ENCODE measurements at regions not wholly inside any gene's neighbourhood (a gene's known extent, or its start where the extent isn't known, plus 50 kb on each side); places are given as distances from the start of the nearest gene placed in this dataset.
"Not testable (repeated sequence)": the region's sequence is repeated elsewhere in the genome, so short reads cannot be mapped to it uniquely, and the experiment has no call there.

- Mint-ChIP-seq H3K4me3 (no peak overlapping the region), H3K9me3 (no peaks in the 10 kb centered on the region), H3K27ac (no peak overlapping the region), H3K4me1 (no peaks in the 10 kb centered on the region), H3K27me3 (peaks cover 29% of the 10 kb centered on the region), H3K36me3 (ENCODE audit: low read depth) (no peaks in the 10 kb centered on the region)
- CTCF ChIA-PET: interaction anchor here (1.3 kb wide), 1 partner anchor 16 kb away, joined by 3 read pairs; no protein-coding TSS in a partner anchor
- POLR2A ChIA-PET: no interaction called here
- DNase-seq: no peak
These were observed 135.6 kb downstream of the TSEN15 start for GRCh38 chr1:184187097-184187496.

GRCh38 chr1:184188037-184188436 lies 136.5 kb downstream of the TSEN15 start:
- Mint-ChIP-seq H3K36me3 (ENCODE audit: low read depth) (no peaks in the 10 kb centered on the region), H3K9me3 (no peaks in the 10 kb centered on the region), H3K27ac (no peak overlapping the region), H3K27me3 (peaks cover 25% of the 10 kb centered on the region), H3K4me1 (no peaks in the 10 kb centered on the region), H3K4me3 (no peak overlapping the region)
- CTCF ChIA-PET: interaction anchor here (0.6 kb wide), 1 partner anchor 1117 kb away, joined by 3 read pairs; no protein-coding TSS in a partner anchor
- POLR2A ChIA-PET: no interaction called here
- no peak for DNase-seq

- POLR2A ChIA-PET: no interaction called here
- CTCF ChIA-PET: no interaction called here
- Mint-ChIP-seq H3K27me3 (peaks cover 25% of the 10 kb centered on the region), H3K9me3 (no peaks in the 10 kb centered on the region), H3K4me3 (no peak overlapping the region), H3K4me1 (no peaks in the 10 kb centered on the region), H3K36me3 (ENCODE audit: low read depth) (no peaks in the 10 kb centered on the region), H3K27ac (no peak overlapping the region)
- DNase-seq: no peak
These were observed 137.8 kb downstream of the TSEN15 start for GRCh38 chr1:184189361-184189760.

GRCh38 chr1:184190616-184191015 lies 139.1 kb downstream of the TSEN15 start:
- H3K9me3 Mint-ChIP-seq: no peaks in the 10 kb centered on the region
- no peak overlapping the region for H3K27ac Mint-ChIP-seq
- ChIA-PET POLR2A (no interaction called here), CTCF (no interaction called here)
- peaks cover 25% of the 10 kb centered on the region for H3K27me3 Mint-ChIP-seq
- no peak overlapping the region for H3K4me3 Mint-ChIP-seq
- DNase-seq: no peak
- H3K36me3 Mint-ChIP-seq (ENCODE audit: low read depth): no peaks in the 10 kb centered on the region
- no peaks in the 10 kb centered on the region for H3K4me1 Mint-ChIP-seq

- ChIA-PET POLR2A (no interaction called here), CTCF (no interaction called here)
- Mint-ChIP-seq H3K4me1 (no peaks in the 10 kb centered on the region), H3K27me3 (peaks cover 28% of the 10 kb centered on the region), H3K4me3 (no peak overlapping the region), H3K27ac (no peak overlapping the region), H3K36me3 (ENCODE audit: low read depth) (no peaks in the 10 kb centered on the region), H3K9me3 (no peaks in the 10 kb centered on the region)
- no peak for DNase-seq
These were observed 139.7 kb downstream of the TSEN15 start for GRCh38 chr1:184191181-184191621.

- no peaks in the 10 kb centered on the region for H3K9me3 Mint-ChIP-seq
- no peaks in the 10 kb centered on the region for H3K36me3 Mint-ChIP-seq (ENCODE audit: low read depth)
- ChIA-PET POLR2A (no interaction called here), CTCF (no interaction called here)
- H3K27ac Mint-ChIP-seq: no peak overlapping the region
- no peak overlapping the region for H3K4me3 Mint-ChIP-seq
- DNase-seq: no peak
- no peaks in the 10 kb centered on the region for H3K4me1 Mint-ChIP-seq
- peaks cover 24% of the 10 kb centered on the region for H3K27me3 Mint-ChIP-seq
These were observed 141.3 kb downstream of the TSEN15 start for GRCh38 chr1:184192796-184193195.

GRCh38 chr1:184193451-184193850 lies 141.9 kb downstream of the TSEN15 start:
- CTCF ChIA-PET: no interaction called here
- no peaks in the 10 kb centered on the region for H3K4me1 Mint-ChIP-seq
- no peak overlapping the region for H3K4me3 Mint-ChIP-seq
- no peak overlapping the region for H3K27ac Mint-ChIP-seq
- no peaks in the 10 kb centered on the region for H3K36me3 Mint-ChIP-seq (ENCODE audit: low read depth)
- peaks cover 24% of the 10 kb centered on the region for H3K27me3 Mint-ChIP-seq
- H3K9me3 Mint-ChIP-seq: no peaks in the 10 kb centered on the region
- POLR2A ChIA-PET: no interaction called here
- DNase-seq: no peak

- no peak overlapping the region for H3K4me3 Mint-ChIP-seq
- no peak overlapping the region for H3K27ac Mint-ChIP-seq
- H3K9me3 Mint-ChIP-seq: no peaks in the 10 kb centered on the region
- H3K4me1 Mint-ChIP-seq: no peaks in the 10 kb centered on the region
- peaks cover 20% of the 10 kb centered on the region for H3K27me3 Mint-ChIP-seq
- DNase-seq: no peak
- ChIA-PET POLR2A (no interaction called here), CTCF (no interaction called here)
- no peaks in the 10 kb centered on the region for H3K36me3 Mint-ChIP-seq (ENCODE audit: low read depth)
These were observed 142.7 kb downstream of the TSEN15 start for GRCh38 chr1:184194236-184194635.

- H3K4me3 Mint-ChIP-seq, CTCF ChIA-PET, H3K27ac Mint-ChIP-seq: not testable (repeated sequence)
These were observed 144.2 kb downstream of the TSEN15 start for GRCh38 chr1:184195722-184196121.

GRCh38 chr1:184197831-184198230 lies 146.3 kb downstream of the TSEN15 start:
- no peaks in the 10 kb centered on the region for H3K4me1 Mint-ChIP-seq
- H3K36me3 Mint-ChIP-seq (ENCODE audit: low read depth): no peaks in the 10 kb centered on the region
- H3K27me3 Mint-ChIP-seq: peaks cover 11% of the 10 kb centered on the region
- no peak overlapping the region for H3K4me3 Mint-ChIP-seq
- CTCF ChIA-PET: no interaction called here
- DNase-seq: no peak
- H3K9me3 Mint-ChIP-seq: no peaks in the 10 kb centered on the region
- no peak overlapping the region for H3K27ac Mint-ChIP-seq
- POLR2A ChIA-PET: no interaction called here

More at GRCh38 chr1:184195722-184196121, 144.2 kb downstream of the TSEN15 start:
- DNase-seq; POLR2A ChIA-PET; H3K9me3 Mint-ChIP-seq; H3K36me3 Mint-ChIP-seq (ENCODE audit: low read depth); H3K4me1 Mint-ChIP-seq: not testable (repeated sequence)
- peaks cover 13% of the 10 kb centered on the region for H3K27me3 Mint-ChIP-seq

GRCh38 chr1:184199036-184199435 lies 147.5 kb downstream of the TSEN15 start:
- H3K27ac Mint-ChIP-seq: no peak overlapping the region
- DNase-seq: no peak

GRCh38 chr1:184199438-184200085 lies 148.0 kb downstream of the TSEN15 start:
- Mint-ChIP-seq H3K9me3 (no peaks in the 10 kb centered on the region), H3K36me3 (ENCODE audit: low read depth) (no peaks in the 10 kb centered on the region), H3K4me1 (no peaks in the 10 kb centered on the region), H3K4me3 (no peak overlapping the region), H3K27ac (no peak overlapping the region), H3K27me3 (peaks cover 11% of the 10 kb centered on the region)
- DNase-seq: no peak
- ChIA-PET POLR2A (no interaction called here), CTCF (interaction anchor here (0.7 kb wide), 1 partner anchor 41 kb away, joined by 3 read pairs; no protein-coding TSS in a partner anchor)

More at GRCh38 chr1:184199036-184199435, 147.5 kb downstream of the TSEN15 start:
- Mint-ChIP-seq H3K36me3 (ENCODE audit: low read depth) (no peaks in the 10 kb centered on the region), H3K27me3 (peaks cover 11% of the 10 kb centered on the region), H3K4me3 (no peak overlapping the region), H3K9me3 (no peaks in the 10 kb centered on the region), H3K4me1 (no peaks in the 10 kb centered on the region)
- ChIA-PET CTCF (no interaction called here), POLR2A (no interaction called here)

- no peaks in the 10 kb centered on the region for H3K4me1 Mint-ChIP-seq
- no peak overlapping the region for H3K27ac Mint-ChIP-seq
- H3K36me3 Mint-ChIP-seq (ENCODE audit: low read depth): no peaks in the 10 kb centered on the region
- DNase-seq: no peak
- ChIA-PET CTCF (interaction anchor here (1.5 kb wide), 1 partner anchor 67 kb away, joined by 3 read pairs; no protein-coding TSS in a partner anchor), POLR2A (no interaction called here)
- H3K9me3 Mint-ChIP-seq: no peaks in the 10 kb centered on the region
- no peak overlapping the region for H3K4me3 Mint-ChIP-seq
- H3K27me3 Mint-ChIP-seq: no peaks in the 10 kb centered on the region
These were observed 157.1 kb downstream of the TSEN15 start for GRCh38 chr1:184208622-184209021.

GRCh38 chr1:184210031-184210430 lies 158.5 kb downstream of the TSEN15 start:
- Mint-ChIP-seq H3K27ac (no peak overlapping the region), H3K36me3 (ENCODE audit: low read depth) (no peaks in the 10 kb centered on the region), H3K4me1 (no peaks in the 10 kb centered on the region), H3K27me3 (no peaks in the 10 kb centered on the region), H3K4me3 (no peak overlapping the region), H3K9me3 (no peaks in the 10 kb centered on the region)
- no peak for DNase-seq
- ChIA-PET CTCF (no interaction called here), POLR2A (no interaction called here)
